Activated CD8-positive, alpha-beta memory T cell treated with anti-CD3 and anti-CD28 coated beads, Interleukin-2, amount 10 ng/mL, durations not matched to agents 7 days and 5 days (primary cell): ENCODE measurements at regions not wholly inside any gene's neighbourhood (a gene's known extent, or its start where the extent isn't known, plus 50 kb on each side); places are given as distances from the start of the nearest gene placed in this dataset.

Experiments
- ATAC-seq: fragments of 150-1000 bp; cut with Tn5 transposase; one replicate; pipeline ENCODE4 v1.10.0; 2021; ENCODE audit warnings: moderate library complexity
- CTCF ChIA-PET: fragments of 350-600 bp; sonication (Branson Sonifier 250); formaldehyde crosslinking; loops from one replicate; lab custom pipeline; 2021; ENCODE audit warnings: antibody characterized with exemption; lab: Charles Lee
- DNase-seq: peaks from one replicate; pipeline ENCODE4 v3.0.0-alpha.2; 2020
- H3K27ac Mint-ChIP-seq: one replicate; pipeline ENCODE4 v1.8.0; 2021; ENCODE audit warnings: mild to moderate bottlenecking, mixed read lengths
- H3K27me3 Mint-ChIP-seq: one replicate; pipeline ENCODE4 v1.8.0; 2021; ENCODE audit warnings: mixed read lengths
- H3K36me3 Mint-ChIP-seq: one replicate; pipeline ENCODE4 v1.8.0; 2021; ENCODE audit warnings: mild to moderate bottlenecking, mixed read lengths
- H3K4me1 Mint-ChIP-seq: one replicate; pipeline ENCODE4 v1.8.0; 2021; ENCODE audit warnings: mixed read lengths
- H3K4me3 Mint-ChIP-seq: one replicate; pipeline ENCODE4 v1.8.0; 2021; ENCODE audit warnings: mild to moderate bottlenecking, moderate library complexity, mixed read lengths
- H3K9me3 Mint-ChIP-seq: one replicate; pipeline ENCODE4 v1.8.0; 2022; ENCODE audit warnings: low read depth, mixed read lengths

DNA sequence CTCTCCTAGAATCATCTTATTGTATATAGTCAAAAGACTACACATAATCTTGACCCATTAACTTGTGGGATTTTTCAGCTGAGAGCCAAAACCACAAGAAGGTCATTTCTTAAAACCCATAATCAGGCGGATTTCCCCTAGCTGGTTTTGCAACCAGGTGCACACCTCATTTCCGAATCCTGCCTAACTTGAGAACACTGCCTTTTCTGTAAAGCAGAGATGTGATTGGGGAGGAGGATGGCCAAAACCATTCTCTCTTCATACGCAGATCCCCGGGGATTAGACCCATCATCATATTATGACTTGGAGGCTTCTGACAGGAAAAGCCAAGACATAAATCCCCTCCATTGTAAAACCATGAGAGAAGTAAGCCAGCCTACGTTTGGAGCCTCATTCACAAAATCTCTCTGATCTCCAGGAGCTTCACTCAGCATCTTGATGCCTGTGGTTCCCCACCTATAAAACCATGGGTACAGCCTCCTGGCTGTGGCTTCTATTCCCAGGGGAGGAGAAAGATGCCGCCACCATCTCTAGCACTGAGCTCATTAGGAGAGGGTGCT is 191.3 kb downstream of the KIF18A start:
- H3K4me3 Mint-ChIP-seq: no peak overlapping the region
- CTCF ChIA-PET: no interaction called here
- no peaks in the 10 kb centered on the region for H3K36me3 Mint-ChIP-seq
- DNase-seq (no peak), ATAC-seq (no peak)
- H3K27me3 Mint-ChIP-seq: no peaks in the 10 kb centered on the region
- no peaks in the 10 kb centered on the region for H3K4me1 Mint-ChIP-seq
- H3K27ac Mint-ChIP-seq: no peak overlapping the region
- no peaks in the 10 kb centered on the region for H3K9me3 Mint-ChIP-seq

DNA sequence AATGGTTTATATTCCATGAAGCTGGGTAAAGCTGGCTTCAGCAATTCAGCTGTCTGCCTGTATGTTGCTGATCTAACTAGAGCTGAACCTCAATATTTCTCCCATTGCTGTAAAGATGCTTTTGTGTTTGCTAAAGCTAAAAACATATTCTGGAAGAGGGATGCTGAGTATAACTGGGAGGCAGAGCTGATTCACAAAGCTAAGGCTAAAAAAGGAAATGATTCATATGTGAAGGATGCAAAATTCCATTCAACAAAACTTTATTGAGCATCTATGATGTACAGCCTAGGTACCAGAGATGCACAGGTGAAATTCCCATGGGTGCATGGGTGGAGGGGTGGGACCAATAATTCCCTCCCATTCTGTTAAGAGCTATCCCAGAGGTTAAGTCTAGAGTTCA is 193.9 kb downstream of the KIF18A start:
- Mint-ChIP-seq H3K4me1 (no peaks in the 10 kb centered on the region), H3K4me3 (no peak overlapping the region), H3K27me3 (no peaks in the 10 kb centered on the region), H3K27ac (no peak overlapping the region), H3K9me3 (no peaks in the 10 kb centered on the region), H3K36me3 (no peaks in the 10 kb centered on the region)
- DNase-seq (no peak), ATAC-seq (no peak)
- CTCF ChIA-PET: interaction anchor here (0.6 kb wide), 1 partner anchor 48 kb away, joined by 4 read pairs; no protein-coding TSS in a partner anchor

- no peaks in the 10 kb centered on the region for H3K9me3 Mint-ChIP-seq
These were observed 194.3 kb downstream of the KIF18A start for GRCh38 chr11:27913650-27914049.

GRCh38 chr11:27912916-27913315 is 195.0 kb downstream of the KIF18A start:
- Mint-ChIP-seq H3K27ac (no peak overlapping the region), H3K27me3 (no peaks in the 10 kb centered on the region), H3K4me3 (no peak overlapping the region), H3K36me3 (no peaks in the 10 kb centered on the region), H3K9me3 (peaks cover 1% of the 10 kb centered on the region), H3K4me1 (no peaks in the 10 kb centered on the region)
- DNase-seq (no peak), ATAC-seq (no peak)
- CTCF ChIA-PET: no interaction called here

More at GRCh38 chr11:27913650-27914049, 194.3 kb downstream of the KIF18A start:
- DNase-seq: no peak
- no peak overlapping the region for H3K27ac Mint-ChIP-seq
- no peaks in the 10 kb centered on the region for H3K36me3 Mint-ChIP-seq
- no peaks in the 10 kb centered on the region for H3K4me1 Mint-ChIP-seq
- CTCF ChIA-PET: interaction anchor here (0.6 kb wide), 1 partner anchor 48 kb away, joined by 4 read pairs; no protein-coding TSS in a partner anchor
- H3K27me3 Mint-ChIP-seq: no peaks in the 10 kb centered on the region
- H3K4me3 Mint-ChIP-seq: no peak overlapping the region
- ATAC-seq: no peak

GRCh38 chr11:27910186-27910931 is 197.6 kb downstream of the KIF18A start:
- no peak for DNase-seq
- Mint-ChIP-seq H3K9me3 (peaks cover 3% of the 10 kb centered on the region), H3K36me3 (no peaks in the 10 kb centered on the region), H3K27ac (no peak overlapping the region), H3K4me1 (no peaks in the 10 kb centered on the region), H3K27me3 (no peaks in the 10 kb centered on the region), H3K4me3 (no peak overlapping the region)
- no peak for ATAC-seq
- CTCF ChIA-PET: no interaction called here

GRCh38 chr11:27909386-27909785 is 198.6 kb downstream of the KIF18A start:
- Mint-ChIP-seq H3K27ac (no peak overlapping the region), H3K27me3 (no peaks in the 10 kb centered on the region), H3K4me3 (no peak overlapping the region), H3K4me1 (no peaks in the 10 kb centered on the region), H3K36me3 (no peaks in the 10 kb centered on the region), H3K9me3 (peaks cover 3% of the 10 kb centered on the region)
- DNase-seq: no peak
- no peak for ATAC-seq
- CTCF ChIA-PET: no interaction called here

GRCh38 chr11:27908621-27909020 is 199.3 kb downstream of the KIF18A start:
- no peak for ATAC-seq
- Mint-ChIP-seq H3K27ac (no peak overlapping the region), H3K4me1 (no peaks in the 10 kb centered on the region), H3K36me3 (no peaks in the 10 kb centered on the region), H3K9me3 (peaks cover 3% of the 10 kb centered on the region), H3K4me3 (no peak overlapping the region), H3K27me3 (no peaks in the 10 kb centered on the region)
- DNase-seq: no peak
- CTCF ChIA-PET: no interaction called here

- Mint-ChIP-seq H3K27me3 (no peaks in the 10 kb centered on the region), H3K4me3 (no peak overlapping the region), H3K9me3 (peaks cover 3% of the 10 kb centered on the region), H3K4me1 (no peaks in the 10 kb centered on the region), H3K36me3 (no peaks in the 10 kb centered on the region), H3K27ac (no peak overlapping the region)
- CTCF ChIA-PET: no interaction called here
- ATAC-seq: no peak
- no peak for DNase-seq
These were observed 200.4 kb downstream of the KIF18A start for GRCh38 chr11:27907530-27907929.

- CTCF ChIA-PET: no interaction called here
- Mint-ChIP-seq H3K36me3 (no peaks in the 10 kb centered on the region), H3K27ac (no peak overlapping the region), H3K4me1 (no peaks in the 10 kb centered on the region), H3K4me3 (no peak overlapping the region), H3K9me3 (peaks cover 3% of the 10 kb centered on the region), H3K27me3 (no peaks in the 10 kb centered on the region)
- ATAC-seq (no peak), DNase-seq (no peak)
These were observed 200.9 kb downstream of the KIF18A start for GRCh38 chr11:27907091-27907490.

GRCh38 chr11:27904358-27905055 is 203.4 kb downstream of the KIF18A start:
- CTCF ChIA-PET: no interaction called here
- H3K27me3 Mint-ChIP-seq: no peaks in the 10 kb centered on the region
- DNase-seq (no peak), ATAC-seq (no peak)
- H3K4me1 Mint-ChIP-seq: no peaks in the 10 kb centered on the region
- H3K27ac Mint-ChIP-seq: no peak overlapping the region
- H3K9me3 Mint-ChIP-seq: peaks cover 3% of the 10 kb centered on the region
- no peak overlapping the region for H3K4me3 Mint-ChIP-seq
- H3K36me3 Mint-ChIP-seq: no peaks in the 10 kb centered on the region

DNA sequence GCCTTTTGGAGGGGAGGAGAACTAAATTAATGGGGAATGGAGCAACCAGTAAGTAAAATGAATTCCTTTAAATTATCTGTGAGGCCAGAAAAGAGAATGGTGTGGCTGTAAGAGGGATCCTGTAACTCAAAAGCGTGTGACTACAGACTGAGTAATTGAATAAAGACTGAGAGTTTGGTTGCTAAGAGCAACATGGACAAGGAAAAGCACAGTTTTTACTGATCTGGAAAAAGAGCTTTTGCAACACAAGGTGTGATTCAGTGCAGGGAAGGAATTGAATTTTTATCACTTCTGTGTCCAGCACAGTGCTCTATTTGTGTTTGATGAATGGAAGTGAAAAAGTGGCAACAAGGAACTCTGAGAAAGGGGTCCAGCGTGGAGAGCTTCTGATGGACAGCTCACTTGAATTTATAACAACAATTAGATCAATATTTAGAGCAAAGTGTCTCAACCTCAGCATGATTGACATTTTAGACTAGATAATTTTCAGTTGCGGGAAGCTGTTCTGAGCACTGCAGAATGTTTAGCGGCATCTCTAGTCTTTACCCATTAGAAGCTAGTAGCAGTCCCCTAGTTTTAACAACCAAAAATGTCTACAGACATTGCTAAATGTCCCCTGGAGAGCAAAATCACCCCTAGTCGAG is 202.8 kb upstream of the BDNF start:
- DNase-seq (no peak), ATAC-seq (no peak)
- H3K4me3 Mint-ChIP-seq: no peak overlapping the region
- H3K27me3 Mint-ChIP-seq: no peaks in the 10 kb centered on the region
- H3K27ac Mint-ChIP-seq: no peak overlapping the region
- H3K4me1 Mint-ChIP-seq: no peaks in the 10 kb centered on the region
- peaks cover 3% of the 10 kb centered on the region for H3K9me3 Mint-ChIP-seq
- CTCF ChIA-PET: no interaction called here
- no peaks in the 10 kb centered on the region for H3K36me3 Mint-ChIP-seq

- Mint-ChIP-seq H3K27me3 (peaks cover 2% of the 10 kb centered on the region), H3K27ac (no peak overlapping the region), H3K9me3 (no peaks in the 10 kb centered on the region), H3K4me1 (no peaks in the 10 kb centered on the region), H3K36me3 (no peaks in the 10 kb centered on the region), H3K4me3 (no peak overlapping the region)
- CTCF ChIA-PET: no interaction called here
- no peak for DNase-seq
- ATAC-seq: no peak
These were observed 197.9 kb upstream of the BDNF start for GRCh38 chr11:27898166-27898565.

GRCh38 chr11:27896096-27896495 is 195.8 kb upstream of the BDNF start:
- Mint-ChIP-seq H3K27me3 (peaks cover 2% of the 10 kb centered on the region), H3K4me3 (no peak overlapping the region), H3K36me3 (no peaks in the 10 kb centered on the region), H3K4me1 (no peaks in the 10 kb centered on the region), H3K9me3 (no peaks in the 10 kb centered on the region), H3K27ac (no peak overlapping the region)
- CTCF ChIA-PET: no interaction called here
- ATAC-seq (no peak), DNase-seq (no peak)
